ENCODE measurements at regions not wholly inside any gene's neighbourhood (a gene's known extent, or its start where the extent isn't known, plus 50 kb on each side); places are given as distances from the start of the nearest gene placed in this dataset.

- no peaks in the 10 kb centered on the region for H3K4me1 Mint-ChIP-seq (ENCODE audit: low read depth)
- intact Hi-C loops (cut with micrococcal nuclease): no loop called here
- ChIA-PET CTCF (no interaction called here), POLR2A (no interaction called here)
- no peak for DNase-seq
- H3K36me3 Mint-ChIP-seq: no peaks in the 10 kb centered on the region
- no peak overlapping the region for H3K4me3 Mint-ChIP-seq
- H3K9me3 Mint-ChIP-seq: no peaks in the 10 kb centered on the region
- H3K27ac Mint-ChIP-seq: no peak overlapping the region
- no peaks in the 10 kb centered on the region for H3K27me3 Mint-ChIP-seq
These were observed 89.6 kb downstream of the LEPR start for GRCh38 chr1:65509912-65510680.

DNA sequence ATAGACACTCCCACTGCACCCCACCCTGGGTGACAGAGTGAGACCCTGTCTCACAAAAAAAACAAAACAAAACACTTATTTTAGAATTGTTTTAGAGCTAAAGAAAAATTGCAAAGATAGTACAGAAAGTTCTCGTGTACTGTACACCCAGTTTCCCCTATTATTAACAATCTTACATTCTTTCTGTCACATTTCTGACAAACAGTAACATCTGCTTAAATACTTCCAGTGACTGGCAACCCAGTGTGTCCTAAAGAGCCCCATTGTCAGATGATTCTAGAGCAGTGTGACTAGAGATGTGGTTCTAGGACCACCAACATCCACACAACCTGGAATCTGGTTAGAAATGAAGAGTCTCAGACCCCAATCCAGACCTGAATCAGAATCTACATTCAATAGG is 90.5 kb downstream of the LEPR start:
- no peak for DNase-seq
- POLR2A ChIA-PET: no interaction called here
- intact Hi-C loops (cut with micrococcal nuclease): no loop called here

GRCh38 chr1:65512383-65512782 is 91.9 kb downstream of the LEPR start:
- H3K27ac Mint-ChIP-seq: no peak overlapping the region
- no peaks in the 10 kb centered on the region for H3K36me3 Mint-ChIP-seq
- ChIA-PET POLR2A (no interaction called here), CTCF (no interaction called here)
- H3K4me1 Mint-ChIP-seq (ENCODE audit: low read depth): no peaks in the 10 kb centered on the region
- no peaks in the 10 kb centered on the region for H3K9me3 Mint-ChIP-seq
- no peaks in the 10 kb centered on the region for H3K27me3 Mint-ChIP-seq
- H3K4me3 Mint-ChIP-seq: no peak overlapping the region
- no peak for DNase-seq
- intact Hi-C loops (cut with micrococcal nuclease): no loop called here

More for the DNA sequence above, 90.5 kb downstream of the LEPR start:
- CTCF ChIA-PET: no interaction called here
- H3K27me3 Mint-ChIP-seq: no peaks in the 10 kb centered on the region
- no peaks in the 10 kb centered on the region for H3K36me3 Mint-ChIP-seq
- no peak overlapping the region for H3K27ac Mint-ChIP-seq
- H3K4me3 Mint-ChIP-seq: no peak overlapping the region
- no peaks in the 10 kb centered on the region for H3K4me1 Mint-ChIP-seq (ENCODE audit: low read depth)
- no peaks in the 10 kb centered on the region for H3K9me3 Mint-ChIP-seq

GRCh38 chr1:65512967-65513780 is 92.7 kb downstream of the LEPR start:
- H3K4me3 Mint-ChIP-seq: no peak overlapping the region
- DNase-seq: no peak
- no peak overlapping the region for H3K27ac Mint-ChIP-seq
- CTCF ChIA-PET: no interaction called here
- POLR2A ChIA-PET: no interaction called here
- H3K9me3 Mint-ChIP-seq: no peaks in the 10 kb centered on the region
- H3K27me3 Mint-ChIP-seq: no peaks in the 10 kb centered on the region
- intact Hi-C loops (cut with micrococcal nuclease): no loop called here
- no peaks in the 10 kb centered on the region for H3K36me3 Mint-ChIP-seq
- no peaks in the 10 kb centered on the region for H3K4me1 Mint-ChIP-seq (ENCODE audit: low read depth)

DNA sequence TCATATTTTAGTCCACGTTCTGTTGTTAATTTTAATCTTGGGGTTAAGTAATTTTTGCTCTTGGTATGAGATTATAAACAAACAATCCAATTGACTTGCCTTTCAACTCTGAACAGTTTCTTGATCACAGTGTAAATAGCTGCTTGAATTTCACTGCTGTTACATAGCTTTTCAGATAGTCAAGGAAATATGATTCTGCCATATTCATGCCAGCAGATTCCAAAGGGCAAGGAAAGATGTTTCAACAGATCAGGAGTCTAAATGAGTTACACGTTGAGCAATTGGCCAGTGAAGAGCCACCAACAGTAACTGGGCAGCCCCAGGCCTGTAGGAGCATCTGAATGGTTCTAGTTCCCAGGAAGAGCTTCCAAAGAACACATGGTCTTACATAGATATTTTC is 93.6 kb downstream of the LEPR start:
- DNase-seq: no peak
- Mint-ChIP-seq H3K27me3 (no peaks in the 10 kb centered on the region), H3K27ac (no peak overlapping the region), H3K9me3 (no peaks in the 10 kb centered on the region), H3K4me1 (ENCODE audit: low read depth) (no peaks in the 10 kb centered on the region), H3K4me3 (no peak overlapping the region), H3K36me3 (no peaks in the 10 kb centered on the region)
- CTCF ChIA-PET: interaction anchor here (0.5 kb wide), 1 partner anchor 73 kb away, joined by 3 read pairs; no protein-coding TSS in a partner anchor
- intact Hi-C loops (cut with micrococcal nuclease): no loop called here
- POLR2A ChIA-PET: no interaction called here

- Mint-ChIP-seq H3K36me3 (no peaks in the 10 kb centered on the region), H3K4me3 (no peak overlapping the region), H3K27me3 (peaks cover 29% of the 10 kb centered on the region), H3K9me3 (no peaks in the 10 kb centered on the region), H3K4me1 (ENCODE audit: low read depth) (peaks cover 3% of the 10 kb centered on the region), H3K27ac (no peak overlapping the region)
- intact Hi-C loops (cut with micrococcal nuclease): no loop called here
- POLR2A ChIA-PET: no interaction called here
- CTCF ChIA-PET: no interaction called here
- DNase-seq: no peak
These were observed 104.4 kb downstream of the LEPR start for GRCh38 chr1:65524931-65525265.

DNA sequence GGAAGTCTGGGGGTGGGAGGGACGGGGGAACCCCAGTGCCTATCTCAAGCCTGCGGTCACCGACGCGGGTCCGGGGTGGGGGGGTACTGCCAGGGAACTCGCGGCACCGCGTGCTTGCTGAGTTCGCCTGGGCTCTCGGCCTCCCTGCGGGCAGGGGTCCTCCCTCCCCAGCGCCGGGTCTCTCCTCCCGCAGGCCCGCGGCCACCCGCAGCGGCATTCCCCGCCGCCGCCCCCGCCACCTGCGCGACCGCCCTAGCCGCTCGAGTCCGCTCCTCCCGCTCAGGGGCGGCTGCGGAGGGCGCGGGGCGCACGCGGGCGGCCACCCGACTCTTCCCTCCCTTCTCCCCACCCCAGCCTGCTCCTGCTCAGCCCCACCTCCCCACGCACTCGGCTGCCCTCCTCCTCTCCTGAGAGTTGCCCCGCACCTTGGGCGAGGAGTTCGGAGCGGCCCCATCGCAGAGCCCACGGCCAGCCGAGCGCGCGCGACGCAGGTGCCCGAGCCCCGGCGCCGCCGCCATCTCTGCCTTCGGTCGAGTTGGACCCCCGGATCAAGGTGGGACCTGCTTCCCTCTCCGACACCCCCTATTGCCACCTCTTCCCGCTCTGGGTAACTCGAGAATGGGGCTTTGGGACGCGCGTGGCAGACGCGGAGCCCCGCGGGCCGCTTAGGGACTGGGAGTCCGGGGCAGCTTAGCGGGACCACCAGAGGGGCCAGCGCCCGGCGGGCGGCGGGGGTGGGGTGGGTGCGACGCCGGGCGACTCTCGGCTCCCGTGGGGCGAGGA is 105.0 kb downstream of the LEPR start:
- Mint-ChIP-seq H3K4me3 (no peak overlapping the region), H3K27ac (no peak overlapping the region), H3K4me1 (ENCODE audit: low read depth) (peaks cover 3% of the 10 kb centered on the region), H3K9me3 (no peaks in the 10 kb centered on the region), H3K27me3 (peaks cover 29% of the 10 kb centered on the region), H3K36me3 (no peaks in the 10 kb centered on the region)
- no peak for DNase-seq
- POLR2A ChIA-PET: no interaction called here
- intact Hi-C loops (cut with micrococcal nuclease): no loop called here
- CTCF ChIA-PET: no interaction called here

- peaks cover 3% of the 10 kb centered on the region for H3K4me1 Mint-ChIP-seq (ENCODE audit: low read depth)
- no peaks in the 10 kb centered on the region for H3K9me3 Mint-ChIP-seq
- peaks cover 29% of the 10 kb centered on the region for H3K27me3 Mint-ChIP-seq
- no peak overlapping the region for H3K27ac Mint-ChIP-seq
- ChIA-PET POLR2A (no interaction called here), CTCF (interaction anchor here (1.0 kb wide), 1 partner anchor 10 kb away, joined by 3 read pairs; no protein-coding TSS in a partner anchor)
- intact Hi-C loops (cut with micrococcal nuclease): no loop called here
- no peaks in the 10 kb centered on the region for H3K36me3 Mint-ChIP-seq
- no peak for DNase-seq
- no peak overlapping the region for H3K4me3 Mint-ChIP-seq
These were observed 105.6 kb downstream of the LEPR start for GRCh38 chr1:65526049-65526556.

DNA sequence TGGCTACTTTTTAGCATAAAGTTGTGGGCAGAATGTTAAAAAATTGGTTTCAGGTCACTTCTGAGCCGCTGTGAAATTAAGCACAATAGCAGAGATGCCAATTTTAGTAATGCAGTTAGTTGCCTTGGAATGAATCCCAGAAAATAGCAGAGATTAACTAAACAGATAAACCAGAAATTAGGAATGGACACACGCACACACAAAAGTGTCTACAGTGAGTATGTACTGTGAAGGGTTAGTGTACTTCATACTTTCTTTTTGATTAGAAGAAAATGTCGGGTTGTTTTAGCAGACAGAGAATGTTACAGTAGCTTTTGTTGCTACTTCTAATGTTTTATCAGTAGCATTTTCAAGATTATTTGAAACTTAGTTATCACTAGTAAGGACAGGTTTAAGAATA is 106.7 kb downstream of the LEPR start:
- Mint-ChIP-seq H3K27me3 (peaks cover 29% of the 10 kb centered on the region), H3K36me3 (no peaks in the 10 kb centered on the region), H3K4me3 (no peak overlapping the region), H3K9me3 (peaks cover 3% of the 10 kb centered on the region), H3K4me1 (ENCODE audit: low read depth) (peaks cover 3% of the 10 kb centered on the region), H3K27ac (no peak overlapping the region)
- ChIA-PET CTCF (interaction anchor here (0.7 to 1.0 kb wide), 2 partner anchors 9 to 920 kb away, joined by 3 read pairs; no protein-coding TSS in a partner anchor), POLR2A (no interaction called here)
- no peak for DNase-seq
- intact Hi-C loops (cut with micrococcal nuclease): no loop called here

- peaks cover 3% of the 10 kb centered on the region for H3K9me3 Mint-ChIP-seq
- H3K4me1 Mint-ChIP-seq (ENCODE audit: low read depth): peaks cover 3% of the 10 kb centered on the region
- POLR2A ChIA-PET: no interaction called here
These were observed 107.4 kb downstream of the LEPR start for GRCh38 chr1:65527707-65528503.

GRCh38 chr1:65531972-65532570 is 111.6 kb downstream of the LEPR start:
- intact Hi-C loops (cut with micrococcal nuclease): no loop called here
- no peak for DNase-seq
- H3K4me1 Mint-ChIP-seq (ENCODE audit: low read depth): no peaks in the 10 kb centered on the region
- H3K4me3 Mint-ChIP-seq: no peak overlapping the region
- peaks cover 7% of the 10 kb centered on the region for H3K27me3 Mint-ChIP-seq
- H3K27ac Mint-ChIP-seq: no peak overlapping the region
- POLR2A ChIA-PET: interaction anchor here (0.7 kb wide), 1 partner anchor 1850 kb away, joined by 3 read pairs; no protein-coding TSS in a partner anchor
- H3K9me3 Mint-ChIP-seq: peaks cover 3% of the 10 kb centered on the region
- H3K36me3 Mint-ChIP-seq: no peaks in the 10 kb centered on the region
- CTCF ChIA-PET: no interaction called here

More at GRCh38 chr1:65527707-65528503, 107.4 kb downstream of the LEPR start:
- no peak overlapping the region for H3K4me3 Mint-ChIP-seq
- no peak overlapping the region for H3K27ac Mint-ChIP-seq
- peaks cover 29% of the 10 kb centered on the region for H3K27me3 Mint-ChIP-seq
- DNase-seq: no peak
- intact Hi-C loops (cut with micrococcal nuclease): no loop called here
- no peaks in the 10 kb centered on the region for H3K36me3 Mint-ChIP-seq
- CTCF ChIA-PET: interaction anchor here (0.7 kb wide), 1 partner anchor 919 kb away, joined by 3 read pairs; no protein-coding TSS in a partner anchor

All from activated CD4-positive, alpha-beta memory T cell treated with anti-CD3 and anti-CD28 coated beads for 36 hours (primary cell).